ENCODE measurements at regions not wholly inside any gene's neighbourhood (a gene's known extent, or its start where the extent isn't known, plus 50 kb on each side); places are given as distances from the start of the nearest gene placed in this dataset.

GRCh38 chr6:50961611-50962010 is 142.9 kb downstream of the TFAP2B start:
- TF ChIP-seq ZFP3 (CRISPR knock-in tag; IDR thresholded peaks at IDR 0.05) (no peak), ZFP30 (CRISPR knock-in tag; IDR thresholded peaks at IDR 0.05) (no peak), ARNTL (CRISPR knock-in tag; IDR thresholded peaks at IDR 0.05; ENCODE audit: borderline replicate concordance, low read depth) (no peak)
- no peak for ATAC-seq

GRCh38 chr6:50962213-50962759 is 143.6 kb downstream of the TFAP2B start:
- TF ChIP-seq ZNF70 (CRISPR knock-in tag; IDR thresholded peaks at IDR 0.05) (no peak), BACH2 (CRISPR knock-in tag; IDR thresholded peaks at IDR 0.05; ENCODE audit: borderline replicate concordance) (no peak), CREB5 (CRISPR knock-in tag; IDR thresholded peaks at IDR 0.05; ENCODE audit: low read depth) (no peak), PATZ1 (CRISPR knock-in tag; IDR thresholded peaks at IDR 0.05; ENCODE audit: borderline replicate concordance) (no peak), RARB (CRISPR knock-in tag; IDR thresholded peaks at IDR 0.05) (no peak), ZNF8 (CRISPR knock-in tag; IDR thresholded peaks at IDR 0.05) (no peak), PPARA (CRISPR knock-in tag; IDR thresholded peaks at IDR 0.05; ENCODE audit: borderline replicate concordance) (no peak), CSRNP3 (CRISPR knock-in tag; IDR thresholded peaks at IDR 0.05) (no peak), ISL1 (CRISPR knock-in tag; IDR thresholded peaks at IDR 0.05) (no peak), ESRRG (CRISPR knock-in tag; IDR thresholded peaks at IDR 0.05) (no peak), CSDC2 (CRISPR knock-in tag; IDR thresholded peaks at IDR 0.05) (no peak), OSR1 (CRISPR knock-in tag; IDR thresholded peaks at IDR 0.05) (no peak), TOX (CRISPR knock-in tag; IDR thresholded peaks at IDR 0.05; ENCODE audit: borderline replicate concordance) (no peak), TSHZ2 (CRISPR knock-in tag; IDR thresholded peaks at IDR 0.05) (no peak), ZNF565 (CRISPR knock-in tag; conservative IDR thresholded peaks at IDR 0.05; ENCODE audit: low read depth) (no peak), ZFP30 (CRISPR knock-in tag; IDR thresholded peaks at IDR 0.05) (no peak)
- ATAC-seq: no peak

- ATAC-seq: no peak
- TF ChIP-seq TSHZ2 (CRISPR knock-in tag; IDR thresholded peaks at IDR 0.05) (no peak), ESRRG (CRISPR knock-in tag; IDR thresholded peaks at IDR 0.05) (no peak)
Observed at GRCh38 chr6:50963952-50964351, 145.3 kb downstream of the TFAP2B start.

- no peak for ATAC-seq
- TF ChIP-seq CSRNP3 (CRISPR knock-in tag; IDR thresholded peaks at IDR 0.05) (no peak), ARNTL (CRISPR knock-in tag; IDR thresholded peaks at IDR 0.05; ENCODE audit: borderline replicate concordance, low read depth) (no peak), ZNF70 (CRISPR knock-in tag; IDR thresholded peaks at IDR 0.05) (no peak), SNAI2 (CRISPR knock-in tag; IDR thresholded peaks at IDR 0.05) (no peak), TCF4 (CRISPR knock-in tag; IDR thresholded peaks at IDR 0.05; ENCODE audit: borderline replicate concordance) (0 out of 2 replicates have a peak, but pooled peaks have one; percentile 12), ZFP30 (CRISPR knock-in tag; IDR thresholded peaks at IDR 0.05) (0 out of 2 replicates have a peak, but pooled peaks have one; percentile 1), RARB (CRISPR knock-in tag; IDR thresholded peaks at IDR 0.05) (no peak), ZNF565 (CRISPR knock-in tag; conservative IDR thresholded peaks at IDR 0.05; ENCODE audit: low read depth) (no peak), PATZ1 (CRISPR knock-in tag; IDR thresholded peaks at IDR 0.05; ENCODE audit: borderline replicate concordance) (no peak), GLIS3 (CRISPR knock-in tag; IDR thresholded peaks at IDR 0.05) (no peak), PPARA (CRISPR knock-in tag; IDR thresholded peaks at IDR 0.05; ENCODE audit: borderline replicate concordance) (no peak), ISL1 (CRISPR knock-in tag; IDR thresholded peaks at IDR 0.05) (peak; percentile 94)
Observed at GRCh38 chr6:50965495-50965894, 146.8 kb downstream of the TFAP2B start.

Measured in SK-N-SH treated with all-trans-retinoic acid at 6 μM for 48 hours (cell line).